T-helper 1 cell (primary cell): ENCODE measurements at regions not wholly inside any gene's neighbourhood (a gene's known extent, or its start where the extent isn't known, plus 50 kb on each side); places are given as distances from the start of the nearest gene placed in this dataset.

Experiments used
- DNase-seq, 5 donors: peaks; one replicate each; pipeline ENCODE4 v3.0.0-alpha.2; 2012 to 2020

DNA sequence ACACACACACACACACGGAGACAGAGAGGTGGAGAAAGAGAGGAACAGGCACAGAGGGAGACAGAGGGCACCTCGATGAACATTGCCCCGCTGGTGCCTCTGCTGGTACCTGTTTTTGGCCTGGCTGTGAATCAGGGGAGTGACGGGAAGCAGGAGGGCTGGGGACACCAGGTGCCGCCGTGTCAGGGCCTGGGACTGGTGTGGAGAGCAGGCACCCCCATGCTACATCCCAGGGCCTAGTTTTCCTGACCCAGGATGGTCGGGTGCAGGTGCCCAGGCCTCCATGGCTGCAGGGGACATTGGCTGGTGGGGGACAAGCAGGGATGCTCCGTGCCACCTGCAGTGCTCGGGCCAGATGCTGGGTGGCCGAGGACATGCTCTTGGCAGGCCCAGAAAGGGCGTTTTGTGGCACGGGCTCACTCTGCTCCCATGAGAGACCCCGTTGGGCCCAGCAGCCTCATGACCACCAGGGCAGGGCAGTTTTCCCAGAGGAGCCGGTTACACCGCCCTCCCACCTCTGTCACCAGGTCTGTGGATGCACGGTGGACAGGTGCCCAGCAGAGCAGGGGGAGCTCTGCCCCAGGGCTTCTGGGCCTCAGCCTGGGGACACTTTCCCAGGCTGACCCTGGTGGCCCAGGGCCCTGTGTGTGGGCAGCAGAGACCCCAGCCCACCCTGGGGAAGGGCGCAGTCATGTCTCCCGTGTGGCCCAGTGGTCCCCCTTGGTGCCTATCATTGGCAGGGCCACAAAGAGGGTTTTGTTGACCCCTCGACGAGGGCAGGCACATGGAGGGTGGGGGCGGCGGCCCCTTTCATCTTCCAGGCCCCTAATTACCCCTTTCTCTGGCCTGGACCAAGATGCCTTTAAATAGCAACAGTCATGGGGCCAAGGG, 207.5 kb upstream of the RTL1 start:
- DNase-seq: peak in 1 of 5 donors; percentile 9

DNA sequence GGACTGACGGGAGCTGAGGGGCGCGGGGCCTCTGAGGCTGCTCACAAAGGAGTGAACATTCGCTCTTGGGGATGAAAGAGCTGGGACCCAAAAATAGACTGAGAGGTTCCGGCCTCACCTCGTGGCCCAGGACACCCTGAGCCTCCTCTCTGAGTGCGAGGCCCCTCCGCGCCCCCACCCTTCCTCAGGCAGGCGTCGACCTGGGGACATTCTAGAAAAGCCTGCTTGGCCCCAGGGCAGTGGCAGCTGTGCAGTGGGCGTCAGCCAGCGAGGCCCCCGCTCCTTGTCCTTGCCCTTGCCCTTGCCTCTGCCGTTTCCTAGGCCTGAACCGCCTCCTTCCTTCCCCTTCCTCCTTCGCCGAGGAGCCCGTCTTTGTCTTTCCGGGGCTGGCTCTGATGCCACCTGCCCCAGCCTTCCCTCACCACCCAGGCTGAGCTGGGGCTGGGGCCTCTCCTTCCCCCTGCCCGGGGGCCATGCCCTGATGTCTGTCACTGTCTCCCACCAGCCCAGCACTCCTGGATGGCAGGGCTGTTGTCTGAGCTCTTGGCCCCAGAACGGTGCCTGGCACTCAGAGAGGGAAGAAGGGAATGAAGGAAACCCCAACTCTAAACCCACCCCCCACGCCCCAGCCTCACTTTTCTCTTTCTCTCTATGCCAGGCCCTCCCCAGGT, 208.2 kb upstream of the RTL1 start:
- no peak for DNase-seq

DNA sequence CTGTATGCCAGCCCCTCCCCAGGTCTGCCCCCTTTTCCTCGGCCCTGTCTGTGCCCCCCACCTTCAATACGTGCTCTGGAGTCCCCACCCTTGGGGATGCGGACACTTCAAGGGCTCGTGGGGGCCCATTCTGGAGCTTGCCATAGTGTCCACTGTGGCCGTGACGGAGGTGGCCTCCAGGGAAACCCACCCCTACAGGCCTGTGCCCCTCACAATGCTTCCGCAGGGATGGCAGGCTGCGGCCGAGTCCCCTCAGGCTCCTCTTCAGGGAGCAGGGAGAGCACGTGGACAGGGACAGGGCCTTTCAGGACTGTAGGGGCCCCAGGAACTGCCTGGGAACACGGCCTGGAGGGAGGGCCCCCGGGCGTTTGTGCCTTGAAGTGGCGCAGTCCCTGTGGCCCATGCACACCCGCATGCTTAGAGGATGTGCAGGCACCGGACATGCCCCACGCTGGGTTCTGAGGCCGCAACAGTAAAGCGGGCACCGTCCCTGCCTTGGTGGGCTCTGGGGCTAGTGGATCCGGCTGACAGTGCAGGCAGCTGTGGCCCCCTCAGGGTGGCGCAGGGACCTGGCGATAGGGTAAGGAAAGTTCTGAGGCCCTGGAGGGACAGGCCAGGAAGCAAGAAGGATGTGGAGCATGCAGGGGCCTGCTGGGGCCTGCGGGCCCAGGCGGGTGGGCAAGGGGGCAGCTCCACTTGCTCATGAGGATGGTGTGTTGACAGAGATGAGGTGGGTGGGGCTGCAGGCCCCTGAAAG, 209.0 kb upstream of the RTL1 start:
- DNase-seq: peak in 1 of 5 donors; percentile 6

DNA sequence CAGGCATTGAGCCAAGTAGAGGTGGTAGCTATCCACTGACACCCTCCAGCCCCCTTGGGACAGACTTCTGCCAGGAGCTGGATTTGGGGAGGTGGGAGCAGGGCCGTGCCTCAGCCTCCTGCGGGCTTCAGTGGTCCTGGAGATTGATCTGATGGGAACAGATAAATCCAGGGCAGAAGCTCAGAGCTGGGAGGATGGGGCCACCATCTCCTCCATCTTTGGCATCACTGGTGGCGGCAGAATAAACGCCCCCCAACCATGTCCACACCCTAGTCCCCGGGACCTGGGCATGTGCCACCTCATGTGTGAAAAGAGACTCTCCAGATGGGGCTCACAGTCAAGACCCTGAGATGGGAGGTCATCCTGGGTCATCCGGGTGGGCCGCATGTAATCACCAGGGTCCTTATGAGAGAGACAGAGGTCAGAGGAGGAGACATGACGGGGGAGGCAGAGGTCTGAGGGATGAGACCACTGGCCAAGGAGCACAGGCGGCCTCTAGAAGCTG, 209.6 kb upstream of the RTL1 start:
- DNase-seq: no peak

DNA sequence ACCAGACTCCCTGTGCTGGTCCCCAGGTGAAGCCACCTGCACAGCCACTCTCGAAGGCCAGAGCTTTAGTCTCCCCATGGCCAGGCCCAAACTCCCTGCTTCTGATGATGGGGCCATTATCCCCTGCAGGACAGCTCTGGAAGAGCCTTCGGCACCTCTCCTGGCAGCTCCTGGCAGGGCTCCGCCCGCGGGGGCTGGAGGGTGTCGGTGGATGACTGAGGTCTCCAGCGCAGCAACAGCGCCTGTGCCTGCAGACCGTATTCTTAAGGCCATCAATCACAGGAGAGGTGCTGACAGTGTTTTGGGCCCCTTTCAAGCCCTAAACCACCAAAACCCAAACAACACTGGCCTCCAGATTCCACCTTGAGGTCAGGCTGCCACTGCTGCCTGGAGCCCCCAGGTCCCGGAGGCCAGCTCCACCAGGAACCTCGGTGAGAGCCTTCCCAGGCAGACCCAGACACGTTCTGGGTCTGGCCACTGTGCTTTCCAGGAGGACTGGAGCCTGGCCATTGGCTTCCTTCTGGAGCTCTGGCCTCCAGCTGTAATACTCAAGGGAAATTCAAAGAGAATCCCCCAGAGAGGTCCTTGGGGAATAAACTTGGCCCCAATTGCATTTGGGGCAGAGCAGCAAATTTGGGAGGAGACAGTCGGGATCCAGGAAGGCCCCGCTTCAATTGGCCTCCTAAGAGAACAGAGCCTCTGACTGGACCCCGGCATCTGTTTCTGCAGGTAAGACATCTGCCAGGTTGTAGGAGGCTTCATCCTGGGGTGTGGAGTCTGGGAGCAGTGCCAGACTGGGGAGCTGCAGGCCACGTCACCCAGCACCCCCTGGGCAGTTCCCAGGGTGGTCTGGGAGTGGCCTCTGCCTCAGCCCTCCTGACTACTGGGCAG, 210.6 kb upstream of the RTL1 start:
- no peak for DNase-seq

DNA sequence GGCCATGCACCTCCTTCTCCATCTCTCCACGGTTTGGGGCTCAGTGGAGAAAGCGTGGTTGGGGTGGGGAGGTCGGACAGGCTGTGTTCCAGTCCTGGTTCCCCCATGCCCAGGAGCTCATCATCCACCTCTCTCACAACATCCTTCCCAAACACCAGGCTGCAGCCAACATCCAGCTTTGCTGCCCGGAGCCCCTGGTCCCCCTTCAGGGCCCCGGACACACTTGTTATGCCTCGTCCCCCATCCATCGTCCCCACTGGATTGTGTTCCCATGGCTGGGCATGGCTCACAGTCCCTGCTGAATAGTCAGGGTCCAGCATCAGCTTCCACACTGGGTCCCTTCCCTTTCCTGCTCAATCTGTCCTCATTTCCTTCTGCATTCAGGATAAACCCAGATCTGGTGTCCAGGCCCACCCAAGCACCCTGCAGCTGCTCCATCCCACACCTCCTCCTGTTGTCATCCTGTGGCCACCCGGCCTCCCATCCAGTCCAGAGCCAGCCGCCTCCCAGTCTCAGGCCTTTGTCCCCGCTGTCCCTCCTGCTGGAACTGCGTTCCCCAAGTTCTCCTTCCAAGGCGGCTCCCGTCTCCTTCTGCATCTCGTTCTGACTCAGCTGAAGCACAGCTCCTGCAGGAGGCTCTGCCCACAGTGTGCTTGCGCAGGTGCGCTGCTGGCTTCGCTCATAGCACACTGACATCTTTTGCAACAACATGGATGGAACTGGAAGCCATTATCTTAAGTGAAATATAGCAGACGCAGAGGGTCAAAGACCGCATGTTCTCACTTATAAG, 211.4 kb upstream of the RTL1 start:
- no peak for DNase-seq

DNA sequence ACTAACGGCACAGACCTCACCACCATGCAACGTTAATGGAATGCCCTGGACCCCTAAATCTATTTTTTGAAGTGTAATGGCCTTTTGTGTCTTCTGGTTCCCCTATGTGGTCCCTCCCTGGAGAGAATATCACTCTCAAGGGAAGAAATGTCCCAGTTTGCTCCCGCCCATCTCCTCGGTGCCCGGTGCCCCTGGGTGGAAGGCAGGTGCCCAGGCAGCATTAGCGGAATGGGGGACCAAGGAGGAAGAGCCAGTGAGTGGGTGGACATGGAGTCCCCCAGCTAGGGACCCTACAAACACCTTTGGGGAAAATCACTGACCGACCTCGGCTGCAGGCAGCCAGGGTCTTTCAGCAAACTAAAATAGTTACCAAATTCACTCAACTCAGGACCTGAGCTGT, 212.1 kb upstream of the RTL1 start:
- no peak for DNase-seq

DNA sequence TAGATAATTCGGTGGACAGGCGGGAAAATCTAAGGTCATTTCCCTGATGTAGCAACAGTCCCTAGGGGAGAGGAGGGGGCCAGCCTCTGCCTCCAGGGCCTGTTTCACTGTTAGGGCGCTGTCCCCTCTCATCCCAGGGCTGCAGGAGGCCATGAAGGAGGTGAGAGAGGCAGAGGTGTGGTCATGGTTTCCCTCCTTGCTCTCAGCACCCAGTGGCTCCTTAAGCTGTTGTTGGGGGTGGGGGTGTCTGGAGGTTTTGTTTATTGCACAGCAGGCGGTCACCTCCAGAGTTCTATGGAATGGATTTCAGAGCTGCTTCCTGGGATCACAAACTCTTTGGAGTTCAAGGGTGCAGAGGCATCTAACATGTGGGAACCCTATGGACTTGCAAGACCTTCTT, 212.5 kb upstream of the RTL1 start:
- no peak for DNase-seq

DNA sequence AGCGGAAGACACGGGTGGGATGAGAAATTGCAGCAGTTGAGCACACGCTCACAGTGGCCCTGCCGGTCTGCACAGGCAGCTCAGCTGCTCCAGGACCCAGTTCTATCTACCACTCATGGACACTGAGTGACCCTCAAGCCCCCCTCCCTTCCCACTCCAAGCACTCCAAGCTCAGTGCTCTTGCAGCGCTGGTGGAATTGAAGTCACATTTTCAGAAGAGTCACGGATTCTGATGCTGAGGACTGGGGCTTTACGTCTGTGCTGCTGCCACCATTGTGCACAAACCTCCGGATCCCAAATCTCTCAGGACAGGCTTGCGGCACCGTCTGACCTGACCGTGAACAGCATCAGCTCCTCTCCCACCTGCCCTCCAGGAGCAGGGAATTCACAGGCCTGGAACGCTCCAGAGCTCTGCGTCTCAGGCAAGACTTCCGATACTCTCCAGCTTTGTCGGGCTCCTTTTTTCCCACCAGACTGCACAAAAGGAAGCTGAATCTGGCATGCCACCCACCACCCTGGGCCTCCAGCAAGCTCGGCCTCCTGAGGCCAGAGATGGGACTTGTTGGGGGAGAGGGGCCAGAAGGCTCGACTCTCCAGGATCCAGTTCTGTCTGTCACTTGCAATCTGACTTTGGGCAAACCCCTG, 213.1 kb upstream of the RTL1 start:
- peak in 1 of 5 donors; percentile 6 for DNase-seq

DNA sequence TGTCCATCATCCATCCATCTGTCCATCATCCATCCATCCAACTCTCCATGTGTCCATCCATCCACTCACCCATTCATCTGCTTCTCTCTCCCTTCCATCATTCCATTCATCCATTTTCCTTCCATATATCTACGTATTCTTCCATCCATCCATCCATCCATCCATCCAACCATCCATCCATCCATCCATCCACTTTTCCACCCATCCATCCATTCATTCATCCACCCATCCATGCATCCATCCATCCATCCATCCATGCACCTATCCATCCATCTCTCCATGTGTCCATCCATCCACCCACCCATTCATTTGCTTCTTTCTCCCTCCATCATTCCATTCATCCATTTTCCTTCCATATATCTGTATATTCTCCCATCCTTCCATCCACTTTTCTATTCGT, 214.0 kb upstream of the RTL1 start:
- DNase-seq: no peak

DNA sequence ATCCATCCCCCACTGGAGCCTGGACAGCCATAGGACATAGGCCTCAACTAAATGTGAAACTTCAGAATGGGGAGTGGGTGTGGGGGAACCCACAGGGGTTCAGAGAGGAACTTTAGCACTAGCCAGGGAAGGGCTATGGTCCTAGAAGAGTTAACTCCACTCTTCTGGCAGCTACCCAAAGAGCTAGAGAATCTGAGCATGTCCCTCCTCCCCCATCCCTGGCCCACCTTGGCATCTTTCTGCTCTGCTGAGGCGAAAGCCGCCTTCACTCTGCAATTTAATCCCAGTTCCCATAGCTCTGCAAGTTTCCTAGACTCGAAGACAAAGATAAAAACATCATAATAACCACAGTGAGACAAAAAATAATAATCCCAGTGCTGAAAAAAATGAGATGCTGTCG, 214.7 kb upstream of the RTL1 start:
- no peak for DNase-seq

DNA sequence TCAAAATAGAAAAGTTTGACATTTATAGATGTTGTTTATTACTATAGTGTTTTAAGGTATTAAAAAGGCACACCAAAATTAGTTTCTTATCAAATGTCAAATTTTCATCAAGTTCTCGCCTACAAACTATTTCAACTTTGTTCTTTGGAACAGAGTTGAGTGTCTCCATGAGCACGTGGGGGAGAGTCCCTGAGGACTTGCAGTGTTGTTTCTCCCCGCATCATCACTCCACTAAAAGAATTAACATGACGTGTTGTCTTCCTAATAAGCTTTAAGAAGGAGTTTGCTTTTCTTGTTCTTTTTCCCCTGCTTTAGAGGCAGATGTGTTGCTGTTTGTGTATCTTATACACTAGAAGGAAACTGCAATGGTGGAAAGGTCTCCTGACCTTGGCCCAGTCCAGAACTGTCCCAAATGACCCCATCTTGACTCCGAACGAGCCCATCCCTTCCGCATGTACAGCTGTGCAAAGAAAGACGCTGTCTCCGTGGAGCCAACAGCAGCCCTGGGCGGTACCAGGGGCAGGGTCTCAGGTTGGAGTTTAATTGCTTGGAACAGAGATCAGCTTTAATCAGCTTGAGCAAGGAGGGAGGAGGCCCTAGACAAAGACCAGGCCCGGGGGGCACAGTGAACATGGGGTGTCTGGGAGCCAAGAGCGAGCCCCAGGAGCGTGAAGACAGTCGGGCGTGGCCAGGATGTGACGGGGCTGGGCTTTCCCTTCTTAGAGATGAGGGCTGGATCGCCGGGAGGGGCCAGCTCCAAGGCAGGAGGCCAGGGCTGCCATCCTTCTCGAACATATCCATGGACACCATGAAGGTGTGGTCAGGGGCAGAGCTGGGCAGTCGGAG, 215.4 kb upstream of the RTL1 start:
- no peak for DNase-seq

DNA sequence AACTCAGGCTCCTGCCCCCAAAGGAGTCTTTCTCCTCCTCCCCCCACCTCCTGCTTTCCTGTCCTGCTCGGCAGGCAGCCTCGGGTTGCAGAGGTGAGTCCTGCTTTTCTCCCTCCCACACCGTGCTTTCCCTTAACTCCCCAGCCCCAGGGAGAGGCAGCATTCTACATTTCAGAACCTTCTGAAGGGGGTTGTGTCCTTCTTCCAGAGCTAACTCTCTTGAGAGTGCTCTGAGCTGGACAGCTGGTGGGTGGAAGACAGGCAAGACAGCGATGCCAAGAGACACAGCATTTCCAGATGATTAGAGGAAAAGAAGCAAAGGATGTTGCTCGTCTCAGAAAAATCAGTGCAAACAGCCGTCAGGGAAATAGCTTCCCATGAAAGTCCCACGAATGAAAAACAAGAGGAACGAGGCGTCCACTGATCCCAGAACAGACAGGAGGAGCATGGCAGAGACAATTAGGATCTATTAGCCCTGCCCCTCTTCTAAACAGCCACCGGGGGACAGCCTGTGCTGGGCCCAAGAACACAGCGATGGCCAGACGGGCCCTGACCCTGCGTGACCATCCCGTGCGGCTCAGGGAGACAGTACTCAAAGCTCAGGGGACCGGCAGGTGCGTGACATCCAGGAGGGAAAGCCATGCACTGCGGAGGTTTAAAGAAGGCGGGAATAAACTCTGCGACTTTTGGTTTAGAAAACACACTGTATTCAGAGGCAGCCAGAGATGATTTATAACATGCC, 216.5 kb upstream of the RTL1 start:
- DNase-seq: no peak

DNA sequence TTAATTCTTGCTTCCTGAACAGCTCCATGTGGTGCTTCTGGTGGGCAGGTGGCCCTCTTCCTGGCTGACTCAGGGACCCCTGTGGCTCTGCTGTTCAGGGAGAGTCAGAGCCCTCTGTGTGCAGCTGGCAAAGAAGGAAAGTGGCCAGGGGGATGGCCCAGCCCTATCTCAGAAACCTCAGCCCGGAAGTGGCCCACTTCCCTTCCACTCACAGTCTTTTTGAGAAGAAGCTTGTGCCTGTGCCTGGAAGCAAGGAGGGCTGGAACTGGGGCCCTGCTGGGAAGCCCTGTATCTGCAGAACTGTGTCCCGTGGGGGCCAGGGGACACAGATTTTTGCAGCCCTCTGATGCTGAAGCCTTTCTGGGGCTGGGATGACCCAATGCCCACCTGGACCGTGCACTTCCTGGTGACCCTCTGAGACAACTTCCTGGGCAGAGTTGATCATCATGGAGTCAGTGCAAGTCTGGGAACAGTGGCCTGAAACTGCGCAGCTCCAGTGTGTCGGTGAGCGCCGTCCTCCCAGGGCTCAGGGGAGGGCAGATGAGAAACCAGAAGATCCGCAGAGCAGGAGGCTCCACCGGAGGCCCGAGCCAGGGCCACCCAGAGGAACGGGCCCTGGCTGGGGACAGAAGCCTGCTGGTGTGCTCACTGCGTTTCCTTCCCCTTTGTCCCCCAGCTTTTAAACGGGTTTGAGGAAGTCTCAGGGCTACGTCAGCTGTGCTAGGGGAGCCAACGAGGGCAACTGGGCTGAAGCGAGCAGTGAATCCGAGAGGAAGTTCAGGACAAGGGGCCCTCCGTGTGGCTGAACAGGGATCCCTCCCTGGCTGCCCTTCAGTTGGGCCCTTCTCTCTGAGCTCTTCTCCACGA, 217.4 kb upstream of the RTL1 start:
- DNase-seq: no peak

DNA sequence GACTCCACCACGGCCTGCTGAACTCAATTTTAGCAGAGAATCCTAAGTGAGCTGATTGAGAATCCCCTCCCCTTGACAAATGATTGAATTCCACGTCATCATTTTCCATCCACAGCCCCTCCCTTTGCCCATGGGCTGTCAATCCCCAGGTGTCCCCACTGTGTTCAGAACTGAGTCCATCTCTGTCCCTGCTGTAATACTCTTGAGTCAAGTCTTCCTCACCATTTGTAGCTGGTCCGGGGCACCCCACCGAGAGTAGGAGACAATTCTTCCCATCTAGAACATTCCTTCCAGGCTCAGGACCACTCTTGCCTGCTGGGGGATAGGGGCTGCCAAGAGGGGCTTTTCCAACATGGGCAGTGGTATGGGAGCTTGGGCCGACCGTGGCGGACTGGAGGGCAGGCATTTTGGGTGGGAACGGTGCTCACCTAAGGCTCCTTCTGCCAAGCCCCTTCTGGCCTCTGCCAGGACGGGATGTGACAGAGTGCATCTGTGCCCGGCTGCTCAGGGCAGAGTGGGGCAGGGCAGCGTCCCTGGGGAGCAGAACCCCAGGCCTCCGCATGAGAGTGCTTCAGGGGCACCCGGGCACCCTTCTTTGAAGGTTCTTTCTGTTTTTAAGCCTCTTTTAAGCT, 218.1 kb upstream of the RTL1 start:
- no peak for DNase-seq

DNA sequence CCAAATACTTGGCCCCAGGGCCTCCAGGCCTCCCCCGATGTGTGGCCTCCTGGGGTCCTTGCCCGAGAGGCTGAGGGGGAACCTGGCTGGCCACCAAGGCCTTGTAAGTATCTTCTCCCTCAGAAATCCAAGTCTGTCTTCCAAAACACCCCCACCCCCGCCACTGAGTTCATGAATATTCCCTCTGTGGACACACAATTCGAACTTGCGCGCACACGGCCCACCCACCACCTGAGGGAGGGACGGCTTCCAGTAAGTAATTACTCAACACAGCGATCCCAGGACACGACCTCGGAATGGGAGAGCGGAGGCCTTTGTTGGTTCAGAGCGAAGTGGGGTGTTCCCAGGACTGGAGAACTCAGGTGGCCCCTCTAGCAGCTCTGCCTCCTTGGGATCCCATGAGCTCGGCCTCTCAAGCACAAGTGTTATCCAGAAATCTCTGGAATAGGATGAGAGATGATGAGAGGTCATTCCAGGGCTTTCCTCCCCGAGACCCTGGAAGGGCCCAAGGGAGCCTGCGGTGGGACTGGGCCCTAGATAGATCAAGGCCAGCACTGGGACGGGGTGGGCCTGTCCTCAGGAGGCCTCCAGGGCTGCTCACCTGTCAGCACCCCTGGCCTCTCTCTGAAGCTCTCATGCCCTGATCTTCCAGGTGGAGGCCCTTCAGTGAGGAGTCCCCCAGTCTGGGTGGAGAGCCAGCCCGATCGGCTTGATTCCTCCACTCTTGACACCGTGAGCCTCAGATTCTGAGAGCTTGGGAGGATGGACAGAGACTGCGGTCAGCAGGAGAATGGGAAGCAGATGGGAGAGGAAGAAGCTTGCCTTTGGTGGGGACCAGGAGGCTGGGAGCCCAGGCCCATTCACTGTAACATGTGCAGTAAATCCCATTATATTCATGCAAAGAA, 219.0 kb upstream of the RTL1 start:
- no peak for DNase-seq
